HEK293T (cell line): ENCODE measurements at regions not wholly inside any gene's neighbourhood (a gene's known extent, or its start where the extent isn't known, plus 50 kb on each side); places are given as distances from the start of the nearest gene placed in this dataset.

Source experiments
- CTCF ChIA-PET: fragments of 350-600 bp; formaldehyde crosslinking; extraction: SDS; loops from one replicate; lab custom pipeline; 2021; ENCODE audit warnings: antibody characterized with exemption, inconsistent platforms; lab: Yijun Ruan, JAX
- POLR2A ChIA-PET: fragments of 350-600 bp; formaldehyde crosslinking; extraction: SDS; loops from one replicate; lab custom pipeline; 2020; ENCODE audit warnings: antibody characterized with exemption, inconsistent platforms; lab: Yijun Ruan, JAX
- DNase-seq: peaks from one replicate; pipeline ENCODE4 v3.0.0; 2012; ENCODE audit warnings: mixed read lengths; ENCODE audit errors: extremely low spot score
- ARNT ChIP-seq: fragments of 450-650 bp; IDR thresholded peaks from 2 replicates; pipeline ENCODE4 v1.6.1; 2017; ENCODE audit warnings: mild to moderate bottlenecking
- BHLHE40 ChIP-seq: fragments of 450-650 bp; IDR thresholded peaks from 2 replicates; pipeline ENCODE4 v1.6.1; 2016; ENCODE audit warnings: mild to moderate bottlenecking, moderate library complexity, borderline replicate concordance
- CTBP1 ChIP-seq: fragments of 450-650 bp; IDR thresholded peaks from 2 replicates; pipeline ENCODE4 v1.6.1; 2016; ENCODE audit warnings: borderline replicate concordance
- ELF4 ChIP-seq: fragments of 450-650 bp; IDR thresholded peaks from 2 replicates; pipeline ENCODE4 v1.6.1; 2017; ENCODE audit warnings: antibody characterized with exemption
- FOXA1 ChIP-seq: fragments of 450-650 bp; IDR thresholded peaks from 2 replicates; pipeline ENCODE4 v1.6.1; 2016; ENCODE audit warnings: mild to moderate bottlenecking
- FOXK2 ChIP-seq: fragments of 450-650 bp; IDR thresholded peaks from 2 replicates; pipeline ENCODE4 v1.6.1; 2016; ENCODE audit warnings: mild to moderate bottlenecking
- FOXM1 ChIP-seq: fragments of 450-650 bp; IDR thresholded peaks from 2 replicates; pipeline ENCODE4 v1.6.1; 2017; ENCODE audit warnings: mild to moderate bottlenecking, borderline replicate concordance
- HDGF ChIP-seq: fragments of 450-650 bp; IDR thresholded peaks from 2 replicates; pipeline ENCODE4 v1.6.1; 2017; ENCODE audit warnings: antibody characterized with exemption, borderline replicate concordance
- L3MBTL2 ChIP-seq: fragments of 450-650 bp; conservative IDR thresholded peaks from 2 replicates; pipeline ENCODE4 v1.6.1; 2016; ENCODE audit warnings: mild to moderate bottlenecking
- LEF1 ChIP-seq: fragments of 450-650 bp; IDR thresholded peaks from 2 replicates; pipeline ENCODE4 v1.6.1; 2017; ENCODE audit warnings: mild to moderate bottlenecking, borderline replicate concordance
- NFRKB ChIP-seq: fragments of 450-650 bp; IDR thresholded peaks from 2 replicates; pipeline ENCODE4 v1.6.1; 2016; ENCODE audit warnings: mild to moderate bottlenecking, moderate library complexity
- SP1 ChIP-seq: fragments of 450-650 bp; IDR thresholded peaks from 2 replicates; pipeline ENCODE4 v1.6.1; 2017
- SUZ12 ChIP-seq: fragments of 450-650 bp; IDR thresholded peaks from 2 replicates; pipeline ENCODE4 v1.6.1; 2016; ENCODE audit warnings: mild to moderate bottlenecking
- TARDBP ChIP-seq: fragments of 450-650 bp; IDR thresholded peaks from 2 replicates; pipeline ENCODE4 v1.6.1; 2016
- ZNF384 ChIP-seq: fragments of 450-650 bp; IDR thresholded peaks from 2 replicates; pipeline ENCODE4 v1.6.1; 2016
- TF ChIP-seq, protein P1 (sequence below): fragments of 450-650 bp; IDR thresholded peaks from 2 replicates; pipeline ENCODE4 v1.6.1; 2016

DNA sequence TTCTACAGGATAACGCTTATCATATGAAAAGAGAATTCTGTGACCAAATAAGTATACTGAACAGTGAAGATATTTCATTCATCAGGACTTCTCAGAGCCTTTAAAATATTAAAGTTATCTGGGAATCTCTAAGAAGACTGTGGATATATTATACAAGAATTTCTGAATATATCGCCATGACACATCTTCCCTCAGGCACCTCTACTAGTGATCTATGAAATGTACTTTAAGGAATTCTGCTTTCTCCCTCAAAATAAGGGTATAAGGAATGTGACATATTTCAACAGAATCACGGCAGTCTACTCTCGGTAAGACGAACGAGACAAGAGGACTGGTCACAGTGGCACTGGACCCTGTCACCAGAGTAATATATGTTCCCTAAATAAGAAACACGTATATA is 504.2 kb upstream of the PHF14 start:
- CTCF ChIA-PET = no interaction called here
- POLR2A ChIA-PET = no interaction called here
- no peak for DNase-seq
- no peak for TF ChIP-seq NFRKB
- TF ChIP-seq FOXM1 = no peak
- TF ChIP-seq BHLHE40 = no peak
- no peak for TF ChIP-seq SUZ12
- TF ChIP-seq ELF4 = no peak
- TF ChIP-seq CTBP1 = no peak
- TF ChIP-seq L3MBTL2 = no peak
- no peak for TF ChIP-seq ARNT
- TF ChIP-seq HDGF = no peak
- no peak for TF ChIP-seq TARDBP
- TF ChIP-seq FOXK2 = no peak
- TF ChIP-seq LEF1 = no peak
- TF ChIP-seq FOXA1 = no peak
- TF ChIP-seq, protein P1, sequence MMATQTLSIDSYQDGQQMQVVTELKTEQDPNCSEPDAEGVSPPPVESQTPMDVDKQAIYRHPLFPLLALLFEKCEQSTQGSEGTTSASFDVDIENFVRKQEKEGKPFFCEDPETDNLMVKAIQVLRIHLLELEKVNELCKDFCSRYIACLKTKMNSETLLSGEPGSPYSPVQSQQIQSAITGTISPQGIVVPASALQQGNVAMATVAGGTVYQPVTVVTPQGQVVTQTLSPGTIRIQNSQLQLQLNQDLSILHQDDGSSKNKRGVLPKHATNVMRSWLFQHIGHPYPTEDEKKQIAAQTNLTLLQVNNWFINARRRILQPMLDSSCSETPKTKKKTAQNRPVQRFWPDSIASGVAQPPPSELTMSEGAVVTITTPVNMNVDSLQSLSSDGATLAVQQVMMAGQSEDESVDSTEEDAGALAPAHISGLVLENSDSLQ = no peak
- no peak for TF ChIP-seq SP1
- TF ChIP-seq ZNF384 = no peak

DNA sequence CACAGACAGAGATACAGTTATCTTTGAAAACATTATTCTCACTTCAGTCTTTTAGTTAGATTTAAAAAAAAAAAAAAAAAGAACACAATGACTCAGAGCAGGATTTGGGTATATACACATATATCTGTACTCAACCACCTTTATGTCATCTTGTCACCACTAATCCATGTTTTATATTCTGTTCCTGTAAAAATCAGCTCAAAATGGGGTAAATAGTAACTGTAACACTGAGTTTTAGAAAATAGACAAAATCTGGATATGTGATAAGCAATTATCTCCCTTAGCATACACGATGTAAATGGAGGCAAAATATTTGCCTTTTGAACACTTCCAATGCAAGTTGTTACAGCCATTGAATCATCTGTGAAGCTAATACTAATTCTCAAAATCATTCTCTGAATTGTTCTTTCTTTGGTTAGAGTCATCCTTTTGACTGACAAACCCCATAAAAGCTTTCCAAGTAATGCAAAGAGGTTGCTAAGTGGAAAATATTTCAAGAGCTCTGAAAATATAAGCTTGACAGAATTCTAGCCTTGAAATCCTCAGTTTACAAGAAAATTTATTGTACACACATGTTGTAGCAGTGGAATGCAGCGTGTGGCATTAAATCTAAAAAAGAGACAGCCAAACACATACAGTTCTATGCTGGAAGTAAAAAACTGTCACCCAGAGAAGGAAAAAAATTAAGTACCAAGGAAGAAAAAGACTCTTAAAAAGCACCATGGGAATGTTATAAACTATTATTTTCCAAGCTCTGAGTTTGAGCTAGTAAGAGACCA is 502.2 kb upstream of the PHF14 start:
- no peak for TF ChIP-seq NFRKB
- no peak for TF ChIP-seq SP1
- TF ChIP-seq LEF1 = no peak
- TF ChIP-seq, protein P1 = no peak
- ChIA-PET POLR2A (no interaction called here), CTCF (no interaction called here)
- DNase-seq = no peak

DNA sequence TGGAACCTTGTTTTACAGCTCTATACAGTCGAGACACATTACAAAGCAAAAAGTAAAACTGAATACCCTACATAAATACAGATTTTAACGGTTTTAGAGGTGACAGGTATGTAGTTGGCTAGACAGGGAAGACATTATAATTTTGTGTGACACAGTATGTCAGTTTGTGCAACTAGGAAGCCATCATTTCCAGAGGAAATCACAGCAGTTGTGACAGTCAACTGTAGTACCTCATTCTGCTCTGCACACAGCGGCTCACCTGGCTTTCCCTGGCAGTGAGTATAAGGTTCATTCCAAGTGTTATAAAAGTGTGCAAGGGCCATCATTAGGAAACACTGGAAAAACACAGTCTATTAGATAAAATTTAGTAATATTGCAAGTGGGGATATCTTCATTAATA is 501.6 kb upstream of the PHF14 start:
- ChIA-PET POLR2A (no interaction called here), CTCF (no interaction called here)
- no peak for DNase-seq
- no peak for TF ChIP-seq L3MBTL2
- TF ChIP-seq TARDBP = no peak
- TF ChIP-seq ZNF384 = no peak
- TF ChIP-seq FOXM1 = no peak
- TF ChIP-seq CTBP1 = no peak
- TF ChIP-seq ELF4 = no peak
- TF ChIP-seq, protein P1 = no peak
- no peak for TF ChIP-seq NFRKB
- no peak for TF ChIP-seq FOXK2
- no peak for TF ChIP-seq HDGF
- no peak for TF ChIP-seq BHLHE40
- no peak for TF ChIP-seq FOXA1
- no peak for TF ChIP-seq SP1
- TF ChIP-seq LEF1 = no peak
- TF ChIP-seq SUZ12 = no peak
- TF ChIP-seq ARNT = no peak

DNA sequence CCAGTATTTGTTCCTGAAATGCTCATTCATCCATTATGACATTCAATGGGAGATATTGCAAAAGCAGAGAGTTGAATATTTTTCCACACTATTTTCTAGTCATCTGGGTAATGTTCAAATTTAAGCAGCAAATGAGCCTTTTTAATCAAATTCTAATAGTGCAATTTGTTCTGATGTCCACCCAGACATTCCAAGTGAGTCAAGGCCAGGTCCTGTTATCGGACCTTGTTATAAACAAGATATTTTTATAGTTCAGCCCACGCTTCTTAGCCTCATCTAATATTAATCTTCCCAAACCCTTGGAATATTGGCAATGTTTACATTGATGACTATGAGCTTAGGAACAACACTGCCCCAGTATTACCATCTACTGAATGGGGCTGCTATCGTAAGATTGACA is 500.1 kb upstream of the PHF14 start:
- TF ChIP-seq ARNT = no peak
- no peak for TF ChIP-seq NFRKB
- TF ChIP-seq ZNF384 = no peak
- ChIA-PET CTCF (interaction anchor here (1.0 kb wide), 1 partner anchor 13 kb away, joined by 4 read pairs; no protein-coding TSS in a partner anchor), POLR2A (no interaction called here)
- DNase-seq = no peak

DNA sequence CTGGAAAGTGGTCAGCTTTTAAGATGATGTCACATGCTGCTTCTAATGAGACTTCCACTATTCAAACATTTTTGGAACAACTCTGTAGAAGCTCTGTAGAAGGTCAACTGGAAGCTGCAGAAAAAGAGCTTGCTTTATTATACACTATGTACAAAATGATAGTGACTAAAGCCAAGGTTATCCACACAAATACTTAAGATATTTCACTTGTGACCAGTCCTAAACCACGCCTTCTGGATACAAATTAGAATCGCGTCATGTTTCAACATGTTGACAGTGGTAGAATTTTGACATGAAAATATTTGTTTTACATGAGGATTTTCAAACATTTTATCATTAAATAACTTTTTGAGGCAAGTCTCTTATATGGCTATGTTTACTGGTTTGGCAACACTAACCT is 499.6 kb upstream of the PHF14 start:
- CTCF ChIA-PET = interaction anchor here (1.0 kb wide), 1 partner anchor 13 kb away, joined by 4 read pairs; no protein-coding TSS in a partner anchor
- POLR2A ChIA-PET = no interaction called here
- DNase-seq = no peak
- TF ChIP-seq SUZ12 = no peak
- TF ChIP-seq ZNF384 = no peak
- TF ChIP-seq ELF4 = no peak
- no peak for TF ChIP-seq SP1
- no peak for TF ChIP-seq FOXA1
- no peak for TF ChIP-seq TARDBP

DNA sequence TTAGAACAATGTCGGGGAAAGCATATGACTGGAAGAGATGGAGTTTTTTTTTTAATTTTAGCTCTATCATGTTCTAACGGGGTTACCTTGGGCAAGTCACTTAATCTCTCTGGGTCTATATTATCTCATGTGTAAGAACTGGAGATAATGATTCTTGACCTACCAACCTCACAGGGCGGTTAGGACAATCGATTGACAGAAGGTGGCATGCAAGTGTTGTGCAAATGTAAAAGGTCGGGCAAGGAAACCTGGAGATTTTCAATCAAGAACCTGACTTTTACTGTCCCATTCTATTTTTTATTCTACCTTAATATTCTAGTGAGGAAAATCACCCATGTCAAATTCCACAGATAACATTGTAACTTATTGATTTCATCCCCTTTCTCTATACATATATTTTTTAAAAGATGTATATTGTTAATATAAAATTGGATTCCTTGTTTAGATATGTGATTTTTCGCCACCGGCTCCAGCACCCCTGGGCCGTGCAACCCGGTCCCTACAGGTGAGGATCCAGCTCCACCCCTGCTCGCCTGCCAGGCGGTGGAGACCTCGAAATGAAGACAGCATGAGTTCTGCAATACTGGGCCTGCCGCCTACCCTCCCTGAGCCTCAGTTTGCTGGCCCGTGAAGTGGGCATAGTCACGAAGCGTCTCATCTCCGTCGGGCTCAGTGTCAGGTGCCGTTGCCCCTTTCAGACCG is 497.6 kb upstream of the PHF14 start:
- TF ChIP-seq, protein P1 = no peak
- TF ChIP-seq SUZ12 = no peak
- no peak for TF ChIP-seq BHLHE40
- no peak for TF ChIP-seq FOXK2
- TF ChIP-seq FOXA1 = no peak
- TF ChIP-seq HDGF = no peak
- no peak for TF ChIP-seq ZNF384
- CTCF ChIA-PET = no interaction called here
- DNase-seq = no peak
- POLR2A ChIA-PET = no interaction called here
